ENCODE measurements at regions not wholly inside any gene's neighbourhood (a gene's known extent, or its start where the extent isn't known, plus 50 kb on each side); places are given as distances from the start of the nearest gene placed in this dataset.

GRCh38 chr9:82586918-82587356, 476.0 kb downstream of the RASEF start:
- DNase-seq (ENCODE audit: low read depth), result no peak
- no peak for TF ChIP-seq CTCF (IDR thresholded peaks at IDR 0.05; ENCODE audit: insufficient read depth, low read length, poor library complexity, severe bottlenecking)
- no peaks in the 10 kb centered on the region for H3K36me3 ChIP-seq (ENCODE audit: control insufficient read depth, insufficient read depth, low read length)
- no peaks in the 10 kb centered on the region for H3K27me3 ChIP-seq (ENCODE audit: control insufficient read depth, insufficient read depth, low read length)
- no peak overlapping the region for H3K4me3 ChIP-seq (ENCODE audit: low read depth, low read length)

- H3K27me3 ChIP-seq (ENCODE audit: control insufficient read depth, insufficient read depth, low read length), result no peaks in the 10 kb centered on the region
- no peak for DNase-seq (ENCODE audit: low read depth)
- H3K36me3 ChIP-seq (ENCODE audit: control insufficient read depth, insufficient read depth, low read length), result no peaks in the 10 kb centered on the region
- no peak for TF ChIP-seq CTCF (IDR thresholded peaks at IDR 0.05; ENCODE audit: insufficient read depth, low read length, poor library complexity, severe bottlenecking)
- no peak overlapping the region for H3K4me3 ChIP-seq (ENCODE audit: low read depth, low read length)
These were observed 474.4 kb downstream of the RASEF start for GRCh38 chr9:82588301-82589180.

- Histone ChIP-seq H3K27me3 (ENCODE audit: control insufficient read depth, insufficient read depth, low read length) (no peaks in the 10 kb centered on the region), H3K4me3 (ENCODE audit: low read depth, low read length) (no peak overlapping the region), H3K36me3 (ENCODE audit: control insufficient read depth, insufficient read depth, low read length) (no peaks in the 10 kb centered on the region)
- TF ChIP-seq CTCF (IDR thresholded peaks at IDR 0.05; ENCODE audit: insufficient read depth, low read length, poor library complexity, severe bottlenecking), result no peak
- DNase-seq (ENCODE audit: low read depth), result no peak
These were observed 472.1 kb downstream of the RASEF start for GRCh38 chr9:82590845-82591244.

- DNase-seq (ENCODE audit: low read depth), result no peak
- no peak overlapping the region for H3K4me3 ChIP-seq (ENCODE audit: low read depth, low read length)
- no peaks in the 10 kb centered on the region for H3K27me3 ChIP-seq (ENCODE audit: control insufficient read depth, insufficient read depth, low read length)
- H3K36me3 ChIP-seq (ENCODE audit: control insufficient read depth, insufficient read depth, low read length), result no peaks in the 10 kb centered on the region
- no peak for TF ChIP-seq CTCF (IDR thresholded peaks at IDR 0.05; ENCODE audit: insufficient read depth, low read length, poor library complexity, severe bottlenecking)
These were observed 469.4 kb downstream of the RASEF start for GRCh38 chr9:82593501-82593900.

GRCh38 chr9:82597241-82598203, 465.4 kb downstream of the RASEF start:
- DNase-seq (ENCODE audit: low read depth), result no peak
- H3K27me3 ChIP-seq (ENCODE audit: control insufficient read depth, insufficient read depth, low read length), result no peaks in the 10 kb centered on the region
- no peak for TF ChIP-seq CTCF (IDR thresholded peaks at IDR 0.05; ENCODE audit: insufficient read depth, low read length, poor library complexity, severe bottlenecking)
- H3K4me3 ChIP-seq (ENCODE audit: low read depth, low read length), result no peak overlapping the region
- H3K36me3 ChIP-seq (ENCODE audit: control insufficient read depth, insufficient read depth, low read length), result no peaks in the 10 kb centered on the region
